ENCODE measurements at regions not wholly inside any gene's neighbourhood (a gene's known extent, or its start where the extent isn't known, plus 50 kb on each side); places are given as distances from the start of the nearest gene placed in this dataset.

DNA sequence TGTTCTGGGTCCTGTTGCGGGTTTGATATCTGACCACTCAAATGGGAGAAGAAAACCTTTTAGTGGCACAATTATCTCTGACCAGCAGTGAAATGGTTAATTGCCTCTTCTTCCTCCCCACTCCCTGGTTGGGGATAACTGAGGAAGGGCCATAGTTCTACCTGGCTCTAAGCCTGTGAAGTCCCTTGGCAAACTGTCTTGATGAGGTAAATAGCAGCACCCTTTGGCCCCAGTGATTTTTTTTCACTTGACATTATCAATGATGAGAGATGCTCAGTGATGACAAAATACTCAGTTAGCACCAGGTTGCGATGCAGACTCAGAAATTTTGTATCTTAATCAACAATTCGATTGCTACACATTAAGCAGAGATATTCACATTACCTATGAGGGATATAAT, 515.7 kb downstream of the PSAT1 start:
- TF ChIP-seq CTCF (IDR thresholded peaks at IDR 0.05) (no peak), POLR2A (IDR thresholded peaks at IDR 0.05) (no peak)

Data from thyroid gland (tissue), 4 donors.